ENCODE measurements at regions not wholly inside any gene's neighbourhood (a gene's known extent, or its start where the extent isn't known, plus 50 kb on each side); places are given as distances from the start of the nearest gene placed in this dataset.
"Not testable (repeated sequence)": the region's sequence is repeated elsewhere in the genome, so short reads cannot be mapped to it uniquely, and the experiment has no call there.

- no peak overlapping the region for H3K4me3 Mint-ChIP-seq
- H3K36me3 Mint-ChIP-seq = no peaks in the 10 kb centered on the region
- peaks cover 5% of the 10 kb centered on the region for H3K9me3 Mint-ChIP-seq
- DNase-seq (ENCODE audit: extremely low spot score, unreplicated experiment) = no peak
- no peak for TF ChIP-seq CTCF (conservative IDR thresholded peaks at IDR 0.05)
- peaks cover 3% of the 10 kb centered on the region for H3K4me1 Mint-ChIP-seq (ENCODE audit: unreplicated experiment)
- H3K27ac Mint-ChIP-seq = no peak overlapping the region
- no peaks in the 10 kb centered on the region for H3K27me3 Mint-ChIP-seq
These were observed 226.7 kb upstream of the ALCAM start for GRCh38 chr3:105139881-105140560.

GRCh38 chr3:105140899-105141367 lies 225.8 kb upstream of the ALCAM start:
- H3K4me1 Mint-ChIP-seq (ENCODE audit: unreplicated experiment) = peaks cover 3% of the 10 kb centered on the region
- no peak overlapping the region for H3K4me3 Mint-ChIP-seq
- no peaks in the 10 kb centered on the region for H3K27me3 Mint-ChIP-seq
- TF ChIP-seq CTCF (conservative IDR thresholded peaks at IDR 0.05) = no peak
- no peak for DNase-seq (ENCODE audit: extremely low spot score, unreplicated experiment)
- H3K27ac Mint-ChIP-seq = no peak overlapping the region
- H3K36me3 Mint-ChIP-seq = no peaks in the 10 kb centered on the region
- H3K9me3 Mint-ChIP-seq = peaks cover 5% of the 10 kb centered on the region

- Mint-ChIP-seq H3K27me3 (no peaks in the 10 kb centered on the region), H3K27ac (no peak overlapping the region), H3K9me3 (peaks cover 4% of the 10 kb centered on the region), H3K4me3 (no peak overlapping the region), H3K36me3 (no peaks in the 10 kb centered on the region), H3K4me1 (ENCODE audit: unreplicated experiment) (peaks cover 3% of the 10 kb centered on the region)
- TF ChIP-seq CTCF (conservative IDR thresholded peaks at IDR 0.05) = no peak
- no peak for DNase-seq (ENCODE audit: extremely low spot score, unreplicated experiment)
These were observed 221.9 kb upstream of the ALCAM start for GRCh38 chr3:105144837-105145236.

GRCh38 chr3:105145511-105145910 lies 221.2 kb upstream of the ALCAM start:
- H3K4me1 Mint-ChIP-seq (ENCODE audit: unreplicated experiment) = peaks cover 3% of the 10 kb centered on the region

GRCh38 chr3:105149197-105149596 lies 217.5 kb upstream of the ALCAM start:
- not testable (repeated sequence) for H3K4me1 Mint-ChIP-seq (ENCODE audit: unreplicated experiment); H3K27me3 Mint-ChIP-seq; H3K9me3 Mint-ChIP-seq; H3K4me3 Mint-ChIP-seq; DNase-seq (ENCODE audit: extremely low spot score, unreplicated experiment); H3K36me3 Mint-ChIP-seq; H3K27ac Mint-ChIP-seq

More at GRCh38 chr3:105145511-105145910, 221.2 kb upstream of the ALCAM start:
- Mint-ChIP-seq H3K9me3 (peaks cover 8% of the 10 kb centered on the region), H3K4me3 (no peak overlapping the region), H3K27ac (no peak overlapping the region), H3K27me3 (no peaks in the 10 kb centered on the region), H3K36me3 (no peaks in the 10 kb centered on the region)
- no peak for DNase-seq (ENCODE audit: extremely low spot score, unreplicated experiment)
- TF ChIP-seq CTCF (conservative IDR thresholded peaks at IDR 0.05) = no peak

GRCh38 chr3:105152987-105153386 lies 213.7 kb upstream of the ALCAM start:
- no peak overlapping the region for H3K4me3 Mint-ChIP-seq
- H3K36me3 Mint-ChIP-seq = no peaks in the 10 kb centered on the region
- no peak for TF ChIP-seq CTCF (conservative IDR thresholded peaks at IDR 0.05)
- no peak for DNase-seq (ENCODE audit: extremely low spot score, unreplicated experiment)
- no peaks in the 10 kb centered on the region for H3K27me3 Mint-ChIP-seq
- no peak overlapping the region for H3K27ac Mint-ChIP-seq
- peaks cover 8% of the 10 kb centered on the region for H3K9me3 Mint-ChIP-seq
- no peaks in the 10 kb centered on the region for H3K4me1 Mint-ChIP-seq (ENCODE audit: unreplicated experiment)

Data from type B pancreatic cell (in vitro differentiated cells).